ENCODE measurements at regions not wholly inside any gene's neighbourhood (a gene's known extent, or its start where the extent isn't known, plus 50 kb on each side); places are given as distances from the start of the nearest gene placed in this dataset.

- TF ChIP-seq CTCF (conservative IDR thresholded peaks at IDR 0.05 in 1 of 2, IDR thresholded peaks at IDR 0.05 in 1 of 2; ENCODE audit: extremely low read depth in 1 of 2, insufficient read depth in 1 of 2, low read depth in 1 of 2, low read length in 2 of 2) (no peak), EZH2 (IDR thresholded peaks at IDR 0.05; ENCODE audit: borderline replicate concordance, low read length) (no peak)
Observed at GRCh38 chr4:66606908-66607307, 936.6 kb upstream of the EPHA5 start.
